K562 (cell line): ENCODE measurements at regions not wholly inside any gene's neighbourhood (a gene's known extent, or its start where the extent isn't known, plus 50 kb on each side); places are given as distances from the start of the nearest gene placed in this dataset.

Source experiments
- EWSR1 ChIP-seq: fragments of 450-650 bp; IDR thresholded peaks from 2 replicates; pipeline ENCODE4 v1.6.1; 2018; ENCODE audit warnings: borderline replicate concordance, mild to moderate bottlenecking, low read depth, moderate library complexity; ENCODE audit not compliant: partially characterized antibody
- HMG20A ChIP-seq: fragments of 450-650 bp; formaldehyde crosslinking; conservative IDR thresholded peaks from 2 replicates; pipeline ENCODE4 v1.4.0; 2020; ENCODE audit warnings: mild to moderate bottlenecking, mixed read lengths
- MAZ ChIP-seq, 2 experiments: fragments of 450-650 bp in 1 of 2; sonication (generic) in 1 of 2; formaldehyde crosslinking; IDR thresholded peaks in 1 of 2; conservative IDR thresholded peaks in 1 of 2; 2 replicates each; pipeline versions ENCODE4 v1.4.0 to v1.5.0; 2020; ENCODE audit warnings: mild to moderate bottlenecking in 1 of 2, missing genetic modification reagents in 1 of 2
- NONO ChIP-seq, 2 experiments: fragments of 200-400 bp in 1 of 2; fragments of 450-650 bp in 1 of 2; formaldehyde crosslinking in 1 of 2; IDR thresholded peaks; 2 replicates each; pipeline ENCODE4 v1.6.1; 2017; ENCODE audit warnings: low read depth in 2 of 2, mild to moderate bottlenecking in 2 of 2, moderate library complexity in 2 of 2, low read length in 1 of 2
- TSC22D4 ChIP-seq: fragments of 450-650 bp; IDR thresholded peaks from 2 replicates; pipeline ENCODE4 v1.6.1; 2016; ENCODE audit warnings: missing genetic modification characterization, missing biosample characterization, control low read depth
- ZNF140 ChIP-seq: fragments of 250-450 bp; sonication (Bioruptor Pico); IDR thresholded peaks from 2 replicates; pipeline ENCODE4 v1.8.0; 2021; ENCODE audit warnings: moderate library complexity, mild to moderate bottlenecking, inconsistent platforms
- ZNF224 ChIP-seq: sonication (generic); formaldehyde crosslinking; IDR thresholded peaks from 2 replicates; pipeline ENCODE4 v1.8.0; 2022; ENCODE audit warnings: mild to moderate bottlenecking, missing genetic modification reagents
- ZNF41 ChIP-seq: fragments of 250-450 bp; sonication (Bioruptor Pico); conservative IDR thresholded peaks from 2 replicates; pipeline ENCODE4 v1.4.0; 2020; ENCODE audit warnings: mild to moderate bottlenecking
- ZSCAN29 ChIP-seq: fragments of 450-650 bp; IDR thresholded peaks from 2 replicates; pipeline ENCODE4 v1.6.1; 2017
- TF ChIP-seq, protein P1 (sequence below), 2 experiments: fragments of 450-650 bp; formaldehyde crosslinking in 1 of 2; IDR thresholded peaks; 2 replicates each; pipeline versions ENCODE4 v1.4.0 to v1.6.1; 2014 to 2020; ENCODE audit warnings: mild to moderate bottlenecking in 2 of 2, borderline replicate concordance in 1 of 2, low read depth in 1 of 2
- TF ChIP-seq, protein P2 (sequence below): fragments of 250-450 bp; sonication (Bioruptor Pico); IDR thresholded peaks from 2 replicates; pipeline ENCODE4 v1.4.0; 2020
- TF ChIP-seq, protein P3 (sequence below): sonication (generic); formaldehyde crosslinking; IDR thresholded peaks from 2 replicates; pipeline ENCODE4 v1.9.0; 2022; ENCODE audit warnings: mild to moderate bottlenecking, missing genetic modification reagents

- TF ChIP-seq, protein P1, sequence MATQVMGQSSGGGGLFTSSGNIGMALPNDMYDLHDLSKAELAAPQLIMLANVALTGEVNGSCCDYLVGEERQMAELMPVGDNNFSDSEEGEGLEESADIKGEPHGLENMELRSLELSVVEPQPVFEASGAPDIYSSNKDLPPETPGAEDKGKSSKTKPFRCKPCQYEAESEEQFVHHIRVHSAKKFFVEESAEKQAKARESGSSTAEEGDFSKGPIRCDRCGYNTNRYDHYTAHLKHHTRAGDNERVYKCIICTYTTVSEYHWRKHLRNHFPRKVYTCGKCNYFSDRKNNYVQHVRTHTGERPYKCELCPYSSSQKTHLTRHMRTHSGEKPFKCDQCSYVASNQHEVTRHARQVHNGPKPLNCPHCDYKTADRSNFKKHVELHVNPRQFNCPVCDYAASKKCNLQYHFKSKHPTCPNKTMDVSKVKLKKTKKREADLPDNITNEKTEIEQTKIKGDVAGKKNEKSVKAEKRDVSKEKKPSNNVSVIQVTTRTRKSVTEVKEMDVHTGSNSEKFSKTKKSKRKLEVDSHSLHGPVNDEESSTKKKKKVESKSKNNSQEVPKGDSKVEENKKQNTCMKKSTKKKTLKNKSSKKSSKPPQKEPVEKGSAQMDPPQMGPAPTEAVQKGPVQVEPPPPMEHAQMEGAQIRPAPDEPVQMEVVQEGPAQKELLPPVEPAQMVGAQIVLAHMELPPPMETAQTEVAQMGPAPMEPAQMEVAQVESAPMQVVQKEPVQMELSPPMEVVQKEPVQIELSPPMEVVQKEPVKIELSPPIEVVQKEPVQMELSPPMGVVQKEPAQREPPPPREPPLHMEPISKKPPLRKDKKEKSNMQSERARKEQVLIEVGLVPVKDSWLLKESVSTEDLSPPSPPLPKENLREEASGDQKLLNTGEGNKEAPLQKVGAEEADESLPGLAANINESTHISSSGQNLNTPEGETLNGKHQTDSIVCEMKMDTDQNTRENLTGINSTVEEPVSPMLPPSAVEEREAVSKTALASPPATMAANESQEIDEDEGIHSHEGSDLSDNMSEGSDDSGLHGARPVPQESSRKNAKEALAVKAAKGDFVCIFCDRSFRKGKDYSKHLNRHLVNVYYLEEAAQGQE (IDR thresholded peaks at IDR 0.05; ENCODE audit: borderline replicate concordance): no peak
- TF ChIP-seq, protein P1 (CRISPR knock-in tag; IDR thresholded peaks at IDR 0.05; ENCODE audit: low read depth): no peak
- TF ChIP-seq, protein P2, sequence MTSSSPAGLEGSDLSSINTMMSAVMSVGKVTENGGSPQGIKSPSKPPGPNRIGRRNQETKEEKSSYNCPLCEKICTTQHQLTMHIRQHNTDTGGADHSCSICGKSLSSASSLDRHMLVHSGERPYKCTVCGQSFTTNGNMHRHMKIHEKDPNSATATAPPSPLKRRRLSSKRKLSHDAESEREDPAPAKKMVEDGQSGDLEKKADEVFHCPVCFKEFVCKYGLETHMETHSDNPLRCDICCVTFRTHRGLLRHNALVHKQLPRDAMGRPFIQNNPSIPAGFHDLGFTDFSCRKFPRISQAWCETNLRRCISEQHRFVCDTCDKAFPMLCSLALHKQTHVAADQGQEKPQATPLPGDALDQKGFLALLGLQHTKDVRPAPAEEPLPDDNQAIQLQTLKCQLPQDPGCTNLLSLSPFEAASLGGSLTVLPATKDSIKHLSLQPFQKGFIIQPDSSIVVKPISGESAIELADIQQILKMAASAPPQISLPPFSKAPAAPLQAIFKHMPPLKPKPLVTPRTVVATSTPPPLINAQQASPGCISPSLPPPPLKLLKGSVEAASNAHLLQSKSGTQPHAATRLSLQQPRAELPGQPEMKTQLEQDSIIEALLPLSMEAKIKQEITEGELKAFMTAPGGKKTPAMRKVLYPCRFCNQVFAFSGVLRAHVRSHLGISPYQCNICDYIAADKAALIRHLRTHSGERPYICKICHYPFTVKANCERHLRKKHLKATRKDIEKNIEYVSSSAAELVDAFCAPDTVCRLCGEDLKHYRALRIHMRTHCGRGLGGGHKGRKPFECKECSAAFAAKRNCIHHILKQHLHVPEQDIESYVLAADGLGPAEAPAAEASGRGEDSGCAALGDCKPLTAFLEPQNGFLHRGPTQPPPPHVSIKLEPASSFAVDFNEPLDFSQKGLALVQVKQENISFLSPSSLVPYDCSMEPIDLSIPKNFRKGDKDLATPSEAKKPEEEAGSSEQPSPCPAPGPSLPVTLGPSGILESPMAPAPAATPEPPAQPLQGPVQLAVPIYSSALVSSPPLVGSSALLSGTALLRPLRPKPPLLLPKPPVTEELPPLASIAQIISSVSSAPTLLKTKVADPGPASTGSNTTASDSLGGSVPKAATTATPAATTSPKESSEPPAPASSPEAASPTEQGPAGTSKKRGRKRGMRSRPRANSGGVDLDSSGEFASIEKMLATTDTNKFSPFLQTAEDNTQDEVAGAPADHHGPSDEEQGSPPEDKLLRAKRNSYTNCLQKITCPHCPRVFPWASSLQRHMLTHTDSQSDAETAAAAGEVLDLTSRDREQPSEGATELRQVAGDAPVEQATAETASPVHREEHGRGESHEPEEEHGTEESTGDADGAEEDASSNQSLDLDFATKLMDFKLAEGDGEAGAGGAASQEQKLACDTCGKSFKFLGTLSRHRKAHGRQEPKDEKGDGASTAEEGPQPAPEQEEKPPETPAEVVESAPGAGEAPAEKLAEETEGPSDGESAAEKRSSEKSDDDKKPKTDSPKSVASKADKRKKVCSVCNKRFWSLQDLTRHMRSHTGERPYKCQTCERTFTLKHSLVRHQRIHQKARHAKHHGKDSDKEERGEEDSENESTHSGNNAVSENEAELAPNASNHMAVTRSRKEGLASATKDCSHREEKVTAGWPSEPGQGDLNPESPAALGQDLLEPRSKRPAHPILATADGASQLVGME (CRISPR knock-in tag): no peak
- TF ChIP-seq NONO (IDR thresholded peaks at IDR 0.05; ENCODE audit: low read depth in 2 of 2, low read length in 1 of 2) (no peak), ZNF140 (no peak), ZSCAN29 (no peak), ZNF41 (CRISPR knock-in tag) (no peak), HMG20A (no peak), MAZ (CRISPR knock-in tag; conservative IDR thresholded peaks at IDR 0.05 in 1 of 2, IDR thresholded peaks at IDR 0.05 in 1 of 2) (no peak), EWSR1 (no peak), ZNF224 (CRISPR knock-in tag) (no peak), TSC22D4 (tag) (no peak)
- TF ChIP-seq, protein P3, sequence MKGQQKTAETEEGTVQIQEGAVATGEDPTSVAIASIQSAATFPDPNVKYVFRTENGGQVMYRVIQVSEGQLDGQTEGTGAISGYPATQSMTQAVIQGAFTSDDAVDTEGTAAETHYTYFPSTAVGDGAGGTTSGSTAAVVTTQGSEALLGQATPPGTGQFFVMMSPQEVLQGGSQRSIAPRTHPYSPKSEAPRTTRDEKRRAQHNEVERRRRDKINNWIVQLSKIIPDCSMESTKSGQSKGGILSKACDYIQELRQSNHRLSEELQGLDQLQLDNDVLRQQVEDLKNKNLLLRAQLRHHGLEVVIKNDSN (CRISPR knock-in tag): no peak
These were observed 624.3 kb downstream of the MCTP2 start (continued) for GRCh38 chr15:94855409-94856266.
